A549 (cell line): ENCODE measurements at regions not wholly inside any gene's neighbourhood (a gene's known extent, or its start where the extent isn't known, plus 50 kb on each side); places are given as distances from the start of the nearest gene placed in this dataset.

Experiments
- ATAC-seq, 2 experiments: fragments of 200-7000 bp in 1 of 2; fragments of >200 bp in 1 of 2; cut with Nextera tagmentation in 1 of 2; cut with Tn5 transposase in 1 of 2; 3 replicates each; pipeline versions ENCODE4 v1.8.0 to v1.9.1; 2018 to 2020; ENCODE audit warnings: mild to moderate bottlenecking in 1 of 2, moderate library complexity in 1 of 2
- CTCF ChIA-PET: fragments of 300-600 bp; sonication (Branson Sonifier 250); formaldehyde crosslinking; extraction: SDS; loops from one replicate; lab custom pipeline; 2021; ENCODE audit warnings: antibody characterized with exemption, inconsistent platforms; lab: Yijun Ruan, JAX
- POLR2A ChIA-PET: fragments of 350-600 bp; formaldehyde crosslinking; extraction: SDS; loops from one replicate; lab custom pipeline; 2021; ENCODE audit warnings: antibody characterized with exemption, inconsistent platforms; lab: Yijun Ruan, JAX
- DNase-seq, 2 experiments: peaks; one replicate each; pipeline versions ENCODE4 v3.0.0 to v3.0.0-alpha.2; 2011 to 2016; ENCODE audit warnings: low read depth in 1 of 2, low spot score in 1 of 2
- FAIRE-seq: peaks from 2 replicates; lab custom pipeline; 2011; peaks lifted over from hg19 to GRCh38; lab: Jason Lieb, UNC
- H3K27ac ChIP-seq, 2 experiments: fragments of >200 bp; sonication (Bioruptor Twin); formaldehyde crosslinking; 3 replicates each; pipeline ENCODE4 v1.5.1; 2016 to 2017
- H3K4me1 ChIP-seq: fragments of >200 bp; sonication (Bioruptor Twin); formaldehyde crosslinking; 3 replicates; pipeline ENCODE4 v1.6.1; 2016
- H3K4me2 ChIP-seq: fragments of >200 bp; sonication (Bioruptor Twin); formaldehyde crosslinking; 3 replicates; pipeline ENCODE4 v1.6.1; 2016
- H3K4me3 ChIP-seq: fragments of >200 bp; sonication (Bioruptor Twin); formaldehyde crosslinking; 3 replicates; pipeline ENCODE4 v1.5.1; 2016
- H3K9me3 ChIP-seq: fragments of >200 bp; sonication (Bioruptor Twin); formaldehyde crosslinking; 3 replicates; pipeline ENCODE4 v1.6.1; 2016
- BHLHE40 ChIP-seq: IDR thresholded peaks from 2 replicates; pipeline ENCODE4 v1.6.1; 2012; ENCODE audit warnings: low read depth, low read length, inconsistent platforms
- CBX2 ChIP-seq: fragments of 200-600 bp; sonication (generic); IDR thresholded peaks from 2 replicates; pipeline ENCODE4 v1.6.1; 2016; ENCODE audit warnings: low read depth, mild to moderate bottlenecking, borderline replicate concordance
- CEBPB ChIP-seq, 2 experiments: fragments of >200 bp in 1 of 2; sonication (Bioruptor Twin) in 1 of 2; formaldehyde crosslinking in 1 of 2; IDR thresholded peaks; 2 replicates each; pipeline ENCODE4 v1.6.1; 2012 to 2016
- EHMT2 ChIP-seq: fragments of 200-600 bp; sonication (generic); IDR thresholded peaks from 2 replicates; pipeline ENCODE4 v1.6.1; 2016; ENCODE audit warnings: antibody characterized with exemption, low read depth, mild to moderate bottlenecking, moderate library complexity
- EP300 ChIP-seq, 2 experiments: fragments of >200 bp; sonication (Bioruptor Twin); formaldehyde crosslinking; IDR thresholded peaks; 2 replicates in 1 of 2; 3 replicates in 1 of 2; pipeline ENCODE4 v1.6.1; 2016 to 2017
- ESRRA ChIP-seq: fragments of 150-350 bp; IDR thresholded peaks from 2 replicates; pipeline ENCODE4 v1.6.1; 2014; ENCODE audit warnings: mild to moderate bottlenecking, low read length, borderline replicate concordance
- FOSB ChIP-seq: fragments of 250-450 bp; sonication (Bioruptor Pico); IDR thresholded peaks from 2 replicates; pipeline ENCODE4 v1.5.0; 2020; ENCODE audit warnings: mild to moderate bottlenecking, moderate library complexity
- HOXA7 ChIP-seq: fragments of 250-450 bp; sonication (Bioruptor Pico); IDR thresholded peaks from 2 replicates; pipeline ENCODE4 v1.5.0; 2020; ENCODE audit warnings: mild to moderate bottlenecking, moderate library complexity
- JUN ChIP-seq, 2 experiments: fragments of >200 bp; sonication (Bioruptor Twin); formaldehyde crosslinking; IDR thresholded peaks; 2 replicates in 1 of 2; 3 replicates in 1 of 2; pipeline ENCODE4 v1.6.1; 2016 to 2017
- KDM5A ChIP-seq: fragments of 200-600 bp; sonication (generic); IDR thresholded peaks from 2 replicates; pipeline ENCODE4 v1.6.1; 2016; ENCODE audit warnings: antibody characterized with exemption, mild to moderate bottlenecking
- MAFK ChIP-seq: fragments of 450-650 bp; IDR thresholded peaks from 2 replicates; pipeline ENCODE4 v1.6.1; 2014; ENCODE audit not compliant: partially characterized antibody
- MAX ChIP-seq: IDR thresholded peaks from 2 replicates; pipeline ENCODE4 v1.6.1; 2012
- MYC ChIP-seq: IDR thresholded peaks from 2 replicates; pipeline ENCODE4 v1.6.1; 2012; ENCODE audit warnings: mild to moderate bottlenecking, inconsistent platforms, low read length, improper control_type of control experiment, borderline replicate concordance
- PBX3 ChIP-seq: IDR thresholded peaks from 2 replicates; pipeline ENCODE4 v1.6.1; 2012
- POLR2AphosphoS2 ChIP-seq: conservative IDR thresholded peaks from 2 replicates; pipeline ENCODE4 v1.6.1; 2012; ENCODE audit warnings: low read length, improper control_type of control experiment, inconsistent platforms
- RARB ChIP-seq: fragments of 250-450 bp; sonication (Bioruptor Pico); IDR thresholded peaks from 2 replicates; pipeline ENCODE4 v1.8.0; 2021; ENCODE audit warnings: mild to moderate bottlenecking, moderate library complexity
- RCOR1 ChIP-seq: fragments of 150-350 bp; IDR thresholded peaks from 2 replicates; pipeline ENCODE4 v1.6.1; 2014; ENCODE audit warnings: antibody characterized with exemption, low read length, low read depth
- SMC3 ChIP-seq: fragments of >200 bp; sonication (Bioruptor Twin); formaldehyde crosslinking; IDR thresholded peaks from 3 replicates; pipeline ENCODE4 v1.6.1; 2018; ENCODE audit warnings: inconsistent platforms
- TP53 ChIP-seq: fragments of 250-450 bp; sonication (Bioruptor Pico); IDR thresholded peaks from 2 replicates; pipeline ENCODE4 v1.5.0; 2021; ENCODE audit warnings: mild to moderate bottlenecking, moderate library complexity
- USF2 ChIP-seq: fragments of 450-650 bp; IDR thresholded peaks from 2 replicates; pipeline ENCODE4 v1.6.1; 2014; ENCODE audit warnings: antibody characterized with exemption
- ZNF302 ChIP-seq: fragments of 250-450 bp; sonication (Bioruptor Pico); IDR thresholded peaks from 2 replicates; pipeline ENCODE4 v1.9.0; 2021; ENCODE audit warnings: inconsistent platforms, mild to moderate bottlenecking, moderate library complexity
- WGBS: methylation state at CpG from one replicate; pipeline ENCODE4 v1.1.6; 2017; ENCODE audit errors: missing lambda C conversion rate; 5-methylcytosine and 5-hydroxymethylcytosine counted together
- TF ChIP-seq, protein P1 (sequence below): IDR thresholded peaks from 2 replicates; pipeline ENCODE4 v1.6.1; 2012; ENCODE audit warnings: low read depth, borderline replicate concordance
- TF ChIP-seq, protein P2 (sequence below): fragments of 200-600 bp; sonication (generic); IDR thresholded peaks from 2 replicates; pipeline ENCODE4 v1.6.1; 2016; ENCODE audit warnings: antibody characterized with exemption, mild to moderate bottlenecking, moderate library complexity
- TF ChIP-seq, protein P3 (sequence below): fragments of 150-350 bp; IDR thresholded peaks from 2 replicates; pipeline ENCODE4 v1.6.1; 2014; ENCODE audit warnings: low read depth, mild to moderate bottlenecking, low read length

DNA sequence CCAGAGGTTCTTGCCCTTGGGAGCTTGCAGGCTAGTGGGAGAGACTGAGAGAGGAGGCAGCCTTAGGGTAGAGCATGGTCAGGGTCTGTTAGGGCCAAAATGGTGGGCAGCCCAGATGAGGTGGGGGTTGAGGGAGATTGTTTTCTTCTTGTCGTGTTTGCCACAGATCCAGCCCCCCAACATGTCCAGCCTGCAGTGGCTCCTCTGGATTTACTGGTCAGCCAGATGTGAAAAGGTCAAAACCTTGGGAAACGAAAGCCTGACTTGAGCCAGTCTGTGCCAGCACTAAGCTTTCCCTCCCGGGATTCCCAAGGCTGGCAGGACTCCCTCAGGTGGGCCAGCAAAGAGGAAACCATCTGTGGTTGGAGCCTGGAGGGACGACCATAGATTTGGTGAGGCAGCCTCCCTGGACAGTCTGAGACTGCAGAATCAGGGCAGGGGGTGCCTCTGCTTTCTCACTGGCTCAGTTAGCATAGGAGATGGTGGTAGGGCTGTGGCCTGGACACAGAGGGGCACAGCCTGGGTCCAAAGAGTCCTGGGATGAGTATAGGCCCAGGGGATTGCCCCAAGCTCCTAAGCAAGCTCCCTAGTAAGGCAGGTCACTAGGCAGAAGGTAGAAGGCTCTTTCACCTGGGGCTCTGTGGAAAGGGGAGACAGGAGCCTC, 51.2 kb upstream of the PRR23C start:
- CTCF ChIA-PET = interaction anchor here (0.9 kb wide), 2 partner anchors 16 to 116 kb away, joined by 3 to 4 read pairs; no protein-coding TSS in a partner anchor
- ATAC-seq = no peak
- no peak for TF ChIP-seq ESRRA
- TF ChIP-seq, protein P1, sequence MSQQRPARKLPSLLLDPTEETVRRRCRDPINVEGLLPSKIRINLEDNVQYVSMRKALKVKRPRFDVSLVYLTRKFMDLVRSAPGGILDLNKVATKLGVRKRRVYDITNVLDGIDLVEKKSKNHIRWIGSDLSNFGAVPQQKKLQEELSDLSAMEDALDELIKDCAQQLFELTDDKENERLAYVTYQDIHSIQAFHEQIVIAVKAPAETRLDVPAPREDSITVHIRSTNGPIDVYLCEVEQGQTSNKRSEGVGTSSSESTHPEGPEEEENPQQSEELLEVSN = no peak
- TF ChIP-seq JUN (IDR thresholded peaks at IDR 0.05) = no peak
- TF ChIP-seq KDM5A = no peak
- no peak for TF ChIP-seq MYC
- TF ChIP-seq SMC3 = no peak
- TF ChIP-seq MAX = no peak
- no peak for TF ChIP-seq MAFK
- no peak for TF ChIP-seq RCOR1
- TF ChIP-seq RARB (CRISPR knock-in tag) = no peak
- TF ChIP-seq HOXA7 (CRISPR knock-in tag) = no peak
- no peak for TF ChIP-seq USF2
- TF ChIP-seq FOSB = no peak
- TF ChIP-seq, all 56 proteins: peak for 0
- Histone ChIP-seq H3K4me2 (no peak overlapping the region), H3K27ac (no peak overlapping the region), H3K4me1 (no peaks in the 10 kb centered on the region), H3K4me3 (no peak overlapping the region), H3K9me3 (no peaks in the 10 kb centered on the region)
- DNase-seq (no peak), FAIRE-seq (no peak)
- WGBS = 0% methylated on average over 1 of the region's 4 CpGs
- POLR2A ChIA-PET = no interaction called here

GRCh38 chr3:139096670-139097069, 52.0 kb upstream of the PRR23C start:
- FAIRE-seq = no peak
- no peak for TF ChIP-seq EHMT2
- peak; percentile 93 for TF ChIP-seq MAFK
- Histone ChIP-seq H3K4me1 (no peaks in the 10 kb centered on the region), H3K4me3 (no peak overlapping the region), H3K27ac (no peak overlapping the region), H3K4me2 (no peak overlapping the region), H3K9me3 (no peaks in the 10 kb centered on the region)
- 0% methylated on average over 1 of the region's 1 CpG for WGBS
- DNase-seq = no peak
- POLR2A ChIA-PET = no interaction called here
- CTCF ChIA-PET = interaction anchor here (0.9 kb wide), 2 partner anchors 15 to 117 kb away, joined by 3 to 4 read pairs; no protein-coding TSS in a partner anchor
- no peak for ATAC-seq

DNA sequence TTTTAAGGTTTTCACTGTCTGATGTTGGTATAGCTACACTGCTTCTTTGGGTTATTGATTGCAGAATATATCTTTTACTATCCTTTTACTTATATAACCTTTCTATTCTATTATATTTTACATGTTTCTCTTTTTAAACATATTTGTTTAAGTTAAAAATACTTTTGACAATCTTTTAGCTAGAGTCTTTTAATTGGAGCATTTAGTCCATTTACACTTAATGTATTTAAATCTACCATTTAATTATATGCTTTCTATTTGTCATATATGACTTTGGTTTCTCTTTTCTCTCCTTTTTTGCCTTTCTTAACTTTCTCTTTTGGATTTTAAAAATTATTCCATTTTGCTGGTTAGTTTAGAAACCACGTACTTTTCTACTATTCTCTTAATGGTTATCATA, 53.7 kb upstream of the PRR23C start:
- H3K4me3 ChIP-seq = no peak overlapping the region
- DNase-seq (no peak), FAIRE-seq (no peak), ATAC-seq (no peak)
- no peaks in the 10 kb centered on the region for H3K9me3 ChIP-seq
- WGBS = 44% methylated on average over 1 of the region's 1 CpG
- no peak overlapping the region for H3K27ac ChIP-seq
- H3K4me1 ChIP-seq = no peaks in the 10 kb centered on the region
- H3K4me2 ChIP-seq = no peak overlapping the region
- ChIA-PET CTCF (interaction anchor here (5.9 kb wide), 1 partner anchor 232 kb away, joined by 27 read pairs; no protein-coding TSS in a partner anchor), POLR2A (no interaction called here)
- no peak for TF ChIP-seq CBX2
- no peak for TF ChIP-seq POLR2AphosphoS2
- TF ChIP-seq JUN (IDR thresholded peaks at IDR 0.05) = no peak
- no peak for TF ChIP-seq HOXA7 (CRISPR knock-in tag)
- TF ChIP-seq RARB (CRISPR knock-in tag) = no peak
- TF ChIP-seq EP300 (IDR thresholded peaks at IDR 0.05) = no peak
- TF ChIP-seq PBX3 = no peak
- TF ChIP-seq, protein P2, sequence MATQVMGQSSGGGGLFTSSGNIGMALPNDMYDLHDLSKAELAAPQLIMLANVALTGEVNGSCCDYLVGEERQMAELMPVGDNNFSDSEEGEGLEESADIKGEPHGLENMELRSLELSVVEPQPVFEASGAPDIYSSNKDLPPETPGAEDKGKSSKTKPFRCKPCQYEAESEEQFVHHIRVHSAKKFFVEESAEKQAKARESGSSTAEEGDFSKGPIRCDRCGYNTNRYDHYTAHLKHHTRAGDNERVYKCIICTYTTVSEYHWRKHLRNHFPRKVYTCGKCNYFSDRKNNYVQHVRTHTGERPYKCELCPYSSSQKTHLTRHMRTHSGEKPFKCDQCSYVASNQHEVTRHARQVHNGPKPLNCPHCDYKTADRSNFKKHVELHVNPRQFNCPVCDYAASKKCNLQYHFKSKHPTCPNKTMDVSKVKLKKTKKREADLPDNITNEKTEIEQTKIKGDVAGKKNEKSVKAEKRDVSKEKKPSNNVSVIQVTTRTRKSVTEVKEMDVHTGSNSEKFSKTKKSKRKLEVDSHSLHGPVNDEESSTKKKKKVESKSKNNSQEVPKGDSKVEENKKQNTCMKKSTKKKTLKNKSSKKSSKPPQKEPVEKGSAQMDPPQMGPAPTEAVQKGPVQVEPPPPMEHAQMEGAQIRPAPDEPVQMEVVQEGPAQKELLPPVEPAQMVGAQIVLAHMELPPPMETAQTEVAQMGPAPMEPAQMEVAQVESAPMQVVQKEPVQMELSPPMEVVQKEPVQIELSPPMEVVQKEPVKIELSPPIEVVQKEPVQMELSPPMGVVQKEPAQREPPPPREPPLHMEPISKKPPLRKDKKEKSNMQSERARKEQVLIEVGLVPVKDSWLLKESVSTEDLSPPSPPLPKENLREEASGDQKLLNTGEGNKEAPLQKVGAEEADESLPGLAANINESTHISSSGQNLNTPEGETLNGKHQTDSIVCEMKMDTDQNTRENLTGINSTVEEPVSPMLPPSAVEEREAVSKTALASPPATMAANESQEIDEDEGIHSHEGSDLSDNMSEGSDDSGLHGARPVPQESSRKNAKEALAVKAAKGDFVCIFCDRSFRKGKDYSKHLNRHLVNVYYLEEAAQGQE = no peak
- no peak for TF ChIP-seq TP53
- TF ChIP-seq ZNF302 (CRISPR knock-in tag) = no peak
- TF ChIP-seq, protein P3, sequence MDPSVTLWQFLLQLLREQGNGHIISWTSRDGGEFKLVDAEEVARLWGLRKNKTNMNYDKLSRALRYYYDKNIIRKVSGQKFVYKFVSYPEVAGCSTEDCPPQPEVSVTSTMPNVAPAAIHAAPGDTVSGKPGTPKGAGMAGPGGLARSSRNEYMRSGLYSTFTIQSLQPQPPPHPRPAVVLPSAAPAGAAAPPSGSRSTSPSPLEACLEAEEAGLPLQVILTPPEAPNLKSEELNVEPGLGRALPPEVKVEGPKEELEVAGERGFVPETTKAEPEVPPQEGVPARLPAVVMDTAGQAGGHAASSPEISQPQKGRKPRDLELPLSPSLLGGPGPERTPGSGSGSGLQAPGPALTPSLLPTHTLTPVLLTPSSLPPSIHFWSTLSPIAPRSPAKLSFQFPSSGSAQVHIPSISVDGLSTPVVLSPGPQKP = no peak
- no peak for TF ChIP-seq BHLHE40
- TF ChIP-seq CEBPB (IDR thresholded peaks at IDR 0.05) = no peak
- TF ChIP-seq USF2 = no peak
- no peak for TF ChIP-seq FOSB
- no peak for TF ChIP-seq MAFK
